ENCODE measurements at regions not wholly inside any gene's neighbourhood (a gene's known extent, or its start where the extent isn't known, plus 50 kb on each side); places are given as distances from the start of the nearest gene placed in this dataset.

DNA sequence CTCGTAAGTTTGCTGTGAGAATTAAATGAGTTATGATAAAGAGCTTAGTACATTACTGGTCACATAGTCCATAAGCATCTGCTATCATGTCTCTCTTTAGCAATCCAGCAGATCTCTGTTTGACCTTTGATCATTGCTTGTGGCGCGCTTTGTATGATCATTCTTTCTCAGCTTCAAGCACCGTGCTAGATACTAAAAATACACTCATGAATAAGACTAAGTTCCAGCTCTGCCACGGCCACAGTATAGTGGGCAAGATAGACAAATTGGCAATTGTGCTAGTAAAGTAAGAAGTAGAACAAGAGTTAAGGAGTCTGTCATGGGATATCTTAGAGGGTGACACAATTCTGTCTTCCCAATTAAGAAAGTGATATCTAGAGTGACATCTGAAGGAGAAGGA is 75.2 kb upstream of the ADGRF1 start:
- TF ChIP-seq POLR2AphosphoS5 (IDR thresholded peaks at IDR 0.05; ENCODE audit: borderline replicate concordance, low read depth, low read length), result no peak
- no peak for TF ChIP-seq EZH2 (IDR thresholded peaks at IDR 0.05)
- TF ChIP-seq FOXP2 (optimal IDR thresholded peaks at IDR 0.05; ENCODE audit: control extremely low read depth, extremely low read length, insufficient read depth), result no peak

Measured in SK-N-MC (cell line).